CD4-positive, alpha-beta T cell (primary cell): ENCODE measurements at regions not wholly inside any gene's neighbourhood (a gene's known extent, or its start where the extent isn't known, plus 50 kb on each side); places are given as distances from the start of the nearest gene placed in this dataset.

ENCODE experiments used
- ATAC-seq: fragments of 200-7000 bp; cut with Tn5 transposase; one replicate; pipeline ENCODE4 v1.10.0; 2022; ENCODE audit warnings: mild to moderate bottlenecking; ENCODE audit not compliant: poor library complexity
- CTCF ChIA-PET: fragments of 350-600 bp; sonication (Branson Sonifier 250); formaldehyde crosslinking; loops from one replicate; lab custom pipeline; 2021; ENCODE audit warnings: antibody characterized with exemption, inconsistent platforms; lab: Charles Lee
- POLR2A ChIA-PET: fragments of 350-600 bp; sonication (Branson Sonifier 250); formaldehyde crosslinking; loops from one replicate; lab custom pipeline; 2021; ENCODE audit warnings: antibody characterized with exemption, inconsistent platforms; lab: Charles Lee
- DNase-seq, 14 experiments: peaks; one replicate each; pipeline ENCODE4 v3.0.0-alpha.2; 2013 to 2020; ENCODE audit warnings: mixed read lengths in 2 of 14
- H3K27ac ChIP-seq, 2 donors: one replicate each; pipeline versions ENCODE4 v1.5.1 to v1.7.0; 2013; ENCODE audit warnings: low read length in 2 of 2, low read depth in 1 of 2, mild to moderate bottlenecking in 1 of 2
- H3K27me3 ChIP-seq, 2 experiments: 1 replicate in 1 of 2; 2 replicates in 1 of 2; pipeline versions ENCODE4 v1.6.1 to v1.7.0; 2013; ENCODE audit warnings: low read length in 2 of 2, control low read depth in 1 of 2, mild to moderate bottlenecking in 1 of 2, moderate library complexity in 1 of 2; ENCODE audit not compliant: insufficient read depth in 2 of 2, control insufficient read depth in 1 of 2
- H3K36me3 ChIP-seq: one replicate; pipeline ENCODE4 v1.6.1; 2013; ENCODE audit warnings: low read length, control low read depth; ENCODE audit not compliant: insufficient read depth
- H3K4me1 ChIP-seq: one replicate; pipeline ENCODE4 v1.6.1; 2013; ENCODE audit warnings: low read length, control low read depth; ENCODE audit not compliant: insufficient read depth
- H3K4me3 ChIP-seq: one replicate; pipeline ENCODE4 v1.5.1; 2013; ENCODE audit warnings: mild to moderate bottlenecking, low read length, moderate library complexity
- H3K9me3 ChIP-seq, 2 experiments: 1 replicate in 1 of 2; 2 replicates in 1 of 2; pipeline versions ENCODE4 v1.6.1 to v1.7.0; 2013; ENCODE audit warnings: low read length in 2 of 2, mild to moderate bottlenecking in 2 of 2, control low read depth in 1 of 2, moderate library complexity in 1 of 2; ENCODE audit not compliant: control insufficient read depth in 1 of 2, insufficient read depth in 1 of 2
- H3K27ac Mint-ChIP-seq: one replicate; pipeline ENCODE4 v1.8.0; 2020; ENCODE audit warnings: mixed read lengths
- H3K27me3 Mint-ChIP-seq: one replicate; pipeline ENCODE4 v1.8.0; 2021; ENCODE audit warnings: mixed read lengths
- H3K36me3 Mint-ChIP-seq: one replicate; pipeline ENCODE4 v1.8.0; 2021; ENCODE audit warnings: low read depth, mixed read lengths
- H3K4me1 Mint-ChIP-seq: one replicate; pipeline ENCODE4 v1.8.0; 2021; ENCODE audit warnings: low read depth, mixed read lengths
- H3K4me3 Mint-ChIP-seq: one replicate; pipeline ENCODE4 v1.8.0; 2020; ENCODE audit warnings: mild to moderate bottlenecking, mixed read lengths
- H3K9me3 Mint-ChIP-seq: one replicate; pipeline ENCODE4 v1.8.0; 2020; ENCODE audit warnings: mixed read lengths
- intact Hi-C, 2 experiments: fragments of 100-400 bp; cut with DNase I in 1 of 2; cut with micrococcal nuclease in 1 of 2; formaldehyde crosslinking; loops; one replicate each; pipeline versions ENCODE4 v1.15.1 to v1.9.0; 2023 to 2025; cut with DNase I, micrococcal nuclease
- TF ChIP-seq, protein P1 (sequence below): fragments of 200-600 bp; IDR thresholded peaks from one replicate; pipeline ENCODE4 v1.8.0; 2022; ENCODE audit warnings: antibody characterized with exemption, mild to moderate bottlenecking

DNA sequence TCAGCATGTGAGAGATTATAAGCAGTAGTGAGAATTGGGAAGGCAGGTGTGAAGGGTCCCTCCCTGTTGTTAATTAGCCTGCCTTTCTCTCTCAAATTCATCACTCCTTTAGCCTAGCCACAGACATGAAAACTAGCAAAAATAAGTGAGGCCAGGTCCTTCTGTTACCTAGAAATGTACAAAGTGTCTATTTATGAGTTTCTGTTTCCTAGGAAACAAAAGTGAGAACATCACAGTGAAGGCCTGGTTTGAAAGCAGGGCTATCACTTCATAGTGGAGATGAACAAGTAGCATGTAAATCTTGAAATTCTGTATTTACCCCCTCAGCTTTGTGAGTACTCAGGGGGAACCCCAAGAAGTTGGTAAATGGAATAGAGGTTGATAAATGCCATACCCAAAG lies 78.2 kb upstream of the UMPS start:
- H3K27ac ChIP-seq: no peak overlapping the region
- Mint-ChIP-seq H3K4me1 (no peaks in the 10 kb centered on the region), H3K27me3 (peaks cover 8% of the 10 kb centered on the region)

DNA sequence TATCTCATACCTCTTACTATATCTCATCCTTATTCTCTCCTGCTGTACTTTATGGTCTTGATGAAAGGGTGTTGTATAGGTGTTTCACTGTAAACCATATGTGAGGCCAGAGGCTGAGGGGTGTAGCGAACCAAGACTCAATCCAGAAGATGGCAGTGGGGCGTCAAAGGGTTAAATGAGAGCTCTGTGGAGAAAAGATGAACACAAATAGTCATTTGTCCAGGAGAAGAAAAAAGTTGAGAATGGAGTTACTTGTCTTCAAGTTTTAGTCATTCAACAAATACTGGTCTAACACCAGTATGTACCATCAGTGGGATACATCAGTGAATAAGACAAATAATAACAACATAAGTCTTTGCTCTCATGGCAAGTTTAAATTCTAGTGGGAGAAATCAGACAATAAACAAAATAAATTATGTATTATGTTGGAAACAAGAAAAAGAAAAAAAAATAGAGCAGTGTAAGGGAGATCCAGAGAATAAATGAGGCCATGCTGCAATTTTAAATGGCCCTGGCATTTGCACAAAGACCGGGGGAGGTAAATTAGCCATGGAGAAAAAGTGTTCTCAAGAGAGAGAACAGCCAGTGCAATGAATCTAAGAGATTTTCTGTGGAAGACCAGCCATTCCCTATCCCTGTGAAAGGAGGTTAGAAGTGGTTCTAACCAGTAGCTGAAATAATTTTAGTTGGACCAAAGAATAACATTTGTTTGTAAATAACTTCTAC lies 77.0 kb upstream of the UMPS start:
- H3K4me1 Mint-ChIP-seq: no peaks in the 10 kb centered on the region

More for the DNA sequence above, 78.2 kb upstream of the UMPS start:
- Mint-ChIP-seq H3K36me3 (no peaks in the 10 kb centered on the region), H3K9me3 (no peaks in the 10 kb centered on the region), H3K27ac (no peak overlapping the region), H3K4me3 (no peak overlapping the region)
- ChIA-PET POLR2A (no interaction called here), CTCF (no interaction called here)
- no peaks in the 10 kb centered on the region for H3K4me1 ChIP-seq
- TF ChIP-seq, protein P1, sequence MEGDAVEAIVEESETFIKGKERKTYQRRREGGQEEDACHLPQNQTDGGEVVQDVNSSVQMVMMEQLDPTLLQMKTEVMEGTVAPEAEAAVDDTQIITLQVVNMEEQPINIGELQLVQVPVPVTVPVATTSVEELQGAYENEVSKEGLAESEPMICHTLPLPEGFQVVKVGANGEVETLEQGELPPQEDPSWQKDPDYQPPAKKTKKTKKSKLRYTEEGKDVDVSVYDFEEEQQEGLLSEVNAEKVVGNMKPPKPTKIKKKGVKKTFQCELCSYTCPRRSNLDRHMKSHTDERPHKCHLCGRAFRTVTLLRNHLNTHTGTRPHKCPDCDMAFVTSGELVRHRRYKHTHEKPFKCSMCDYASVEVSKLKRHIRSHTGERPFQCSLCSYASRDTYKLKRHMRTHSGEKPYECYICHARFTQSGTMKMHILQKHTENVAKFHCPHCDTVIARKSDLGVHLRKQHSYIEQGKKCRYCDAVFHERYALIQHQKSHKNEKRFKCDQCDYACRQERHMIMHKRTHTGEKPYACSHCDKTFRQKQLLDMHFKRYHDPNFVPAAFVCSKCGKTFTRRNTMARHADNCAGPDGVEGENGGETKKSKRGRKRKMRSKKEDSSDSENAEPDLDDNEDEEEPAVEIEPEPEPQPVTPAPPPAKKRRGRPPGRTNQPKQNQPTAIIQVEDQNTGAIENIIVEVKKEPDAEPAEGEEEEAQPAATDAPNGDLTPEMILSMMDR: no peak
- ATAC-seq (no peak), DNase-seq (peak in 1 of 14 experiments; percentile 7)
- no peak overlapping the region for H3K4me3 ChIP-seq
- peaks cover 0 to 7% of the 10 kb centered on the region in 2 experiments for H3K27me3 ChIP-seq
- intact Hi-C loops: no loop called here
- H3K36me3 ChIP-seq: peaks cover 2% of the 10 kb centered on the region
- H3K9me3 ChIP-seq: no peaks in the 10 kb centered on the region

DNA sequence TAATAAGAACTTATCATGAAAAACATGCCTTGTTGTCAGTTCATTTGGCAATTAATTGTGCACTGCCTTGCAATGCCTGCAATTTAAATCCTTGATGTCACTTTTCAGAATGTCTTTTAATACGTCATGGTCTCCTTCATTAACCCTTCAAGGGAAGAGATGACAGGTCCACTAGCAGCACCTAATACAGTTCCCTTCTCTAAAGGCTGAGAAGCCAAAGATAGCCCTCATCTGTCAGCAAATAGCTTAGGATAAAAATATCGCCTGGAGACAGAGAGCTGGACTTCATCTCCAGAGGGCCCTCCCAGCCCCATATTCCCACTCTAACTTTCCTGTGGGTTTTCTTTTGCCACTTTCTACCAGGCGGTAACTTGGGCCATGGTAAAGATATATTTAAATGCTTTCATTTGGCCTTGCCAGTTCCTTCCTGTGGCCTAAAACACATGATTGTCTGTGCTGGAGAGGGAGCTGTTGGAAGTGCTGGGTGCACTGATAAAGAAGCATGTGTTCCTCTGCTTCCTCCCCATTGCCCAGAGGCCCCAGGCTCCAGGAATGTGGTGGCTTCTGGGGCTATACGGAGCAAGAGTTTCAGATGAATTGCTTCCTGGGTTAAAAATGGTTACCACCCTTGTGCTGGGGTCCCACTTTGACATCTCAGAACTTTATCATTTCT lies 76.3 kb upstream of the UMPS start:
- Histone ChIP-seq H3K27me3 (no peaks in the 10 kb centered on the region), H3K4me1 (no peaks in the 10 kb centered on the region), H3K4me3 (no peak overlapping the region), H3K9me3 (no peaks in the 10 kb centered on the region), H3K36me3 (peaks cover 2% of the 10 kb centered on the region), H3K27ac (no peak overlapping the region)
- CTCF ChIA-PET: no interaction called here
- ATAC-seq (no peak), DNase-seq (no peak)
- TF ChIP-seq, protein P1: no peak
- intact Hi-C loops: no loop called here
- Mint-ChIP-seq H3K36me3 (no peaks in the 10 kb centered on the region), H3K27me3 (peaks cover 4% of the 10 kb centered on the region), H3K9me3 (no peaks in the 10 kb centered on the region), H3K27ac (no peak overlapping the region), H3K4me1 (no peaks in the 10 kb centered on the region), H3K4me3 (no peak overlapping the region)
- POLR2A ChIA-PET: no interaction called here

More for the DNA sequence above, 77.0 kb upstream of the UMPS start:
- Mint-ChIP-seq H3K27me3 (peaks cover 4% of the 10 kb centered on the region), H3K4me3 (no peak overlapping the region), H3K9me3 (no peaks in the 10 kb centered on the region), H3K36me3 (no peaks in the 10 kb centered on the region), H3K27ac (no peak overlapping the region)
- no peak for DNase-seq
- POLR2A ChIA-PET: no interaction called here
- TF ChIP-seq, protein P1: no peak
- no peak for ATAC-seq
- CTCF ChIA-PET: no interaction called here
- Histone ChIP-seq H3K27me3 (no peaks in the 10 kb centered on the region), H3K9me3 (no peaks in the 10 kb centered on the region), H3K36me3 (peaks cover 2% of the 10 kb centered on the region), H3K27ac (no peak overlapping the region), H3K4me3 (no peak overlapping the region), H3K4me1 (no peaks in the 10 kb centered on the region)
- intact Hi-C loops: no loop called here
